ENCODE measurements at regions not wholly inside any gene's neighbourhood (a gene's known extent, or its start where the extent isn't known, plus 50 kb on each side); places are given as distances from the start of the nearest gene placed in this dataset.
A peak's percentile ranks its signal among the peaks of the same experiment; 100 is the strongest.

GRCh38 chr6:147811913-147812629 lies 303.6 kb downstream of the SAMD5 start:
- DNase-seq (ENCODE audit: low read depth, low spot score): no peak

- no peak for DNase-seq (ENCODE audit: low read depth, low spot score)
These were observed 308.7 kb downstream of the SAMD5 start for GRCh38 chr6:147817042-147817689.

- DNase-seq (ENCODE audit: low read depth, low spot score): no peak
These were observed 312.0 kb downstream of the SAMD5 start for GRCh38 chr6:147820520-147820919.

GRCh38 chr6:147821295-147821897 lies 312.9 kb downstream of the SAMD5 start:
- DNase-seq (ENCODE audit: low read depth, low spot score): peak; percentile 20

DNA sequence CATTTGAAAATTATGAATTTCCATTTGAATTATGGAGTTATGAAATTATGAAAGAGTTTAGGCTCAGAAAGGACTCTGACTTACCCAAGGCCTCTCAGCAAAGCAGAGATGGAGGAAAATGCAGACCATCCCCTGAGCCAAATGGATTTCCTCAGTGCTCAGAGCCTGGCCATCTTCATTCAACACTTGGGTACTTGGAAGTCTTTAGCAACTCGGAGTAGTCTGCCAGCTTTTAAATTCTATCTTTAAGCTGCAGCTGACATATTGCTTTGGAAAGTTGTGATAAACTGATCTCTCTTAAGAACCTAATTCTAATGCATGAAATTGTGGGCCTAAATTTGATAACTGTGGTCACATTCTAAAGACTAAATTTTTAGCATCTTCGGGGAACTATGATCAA lies 315.4 kb downstream of the SAMD5 start:
- no peak for DNase-seq (ENCODE audit: low read depth, low spot score)

DNA sequence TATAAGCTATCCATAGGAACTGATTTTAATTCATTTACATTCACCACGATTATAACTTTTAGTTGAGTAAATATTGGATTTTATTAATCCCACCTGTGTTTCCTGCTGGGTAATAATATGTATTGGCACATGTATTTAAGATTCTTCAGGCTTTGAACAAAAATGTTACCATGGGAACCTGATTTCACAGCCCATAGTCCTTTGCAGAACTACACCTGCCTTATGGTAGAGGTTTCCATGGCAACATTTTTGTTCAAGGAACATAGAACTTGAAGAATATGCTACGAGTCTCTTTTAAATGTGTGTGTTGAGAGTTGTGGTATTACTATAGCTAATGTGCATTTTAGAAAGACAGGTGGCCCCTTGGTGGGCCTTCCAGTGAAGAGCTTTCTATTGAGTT lies 317.4 kb downstream of the SAMD5 start:
- no peak for DNase-seq (ENCODE audit: low read depth, low spot score)

GRCh38 chr6:147826698-147827097 lies 318.2 kb downstream of the SAMD5 start:
- no peak for DNase-seq (ENCODE audit: low read depth, low spot score)

DNA sequence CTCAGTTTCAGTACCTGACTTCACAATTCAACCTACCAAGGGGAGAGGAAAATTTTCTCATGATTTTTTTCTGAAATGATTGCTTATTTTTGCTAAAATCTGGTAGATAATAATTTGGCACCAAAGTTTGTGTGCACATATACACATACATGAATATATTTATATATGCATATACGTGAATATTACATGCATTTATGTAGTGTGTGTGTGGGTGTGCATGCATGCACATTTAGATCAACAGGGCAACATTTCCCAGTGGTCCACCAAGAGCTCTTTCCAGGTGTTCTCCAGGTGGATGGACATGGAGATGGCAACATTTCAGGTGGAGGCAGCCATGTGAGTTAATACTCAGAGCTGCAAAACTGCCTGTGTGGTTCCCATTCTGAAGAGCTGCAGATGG lies 320.9 kb downstream of the SAMD5 start:
- no peak for DNase-seq (ENCODE audit: low read depth, low spot score)

- no peak for DNase-seq (ENCODE audit: low read depth, low spot score)
These were observed 321.3 kb downstream of the SAMD5 start for GRCh38 chr6:147829835-147830234.

DNA sequence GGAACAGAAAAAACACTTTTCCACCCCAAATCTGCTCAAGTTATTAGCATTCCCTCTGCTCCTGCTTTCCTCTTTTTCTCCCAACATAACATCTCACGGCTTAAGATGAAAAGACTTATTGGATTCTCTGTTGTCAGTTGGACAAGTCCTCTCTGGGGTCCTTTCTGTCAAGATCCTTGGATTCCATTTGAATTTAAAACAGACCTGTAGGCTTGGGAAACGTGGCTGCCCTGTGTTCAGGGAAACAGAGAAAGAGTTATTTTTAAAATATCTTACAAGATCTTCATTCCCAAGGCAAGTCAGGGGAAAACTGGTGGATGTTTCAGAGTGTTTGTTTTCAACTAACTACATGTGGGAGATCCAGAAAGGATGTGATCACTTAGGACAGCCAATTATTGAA lies 322.9 kb downstream of the SAMD5 start:
- DNase-seq (ENCODE audit: low read depth, low spot score): no peak

GRCh38 chr6:147833607-147834006 lies 325.1 kb downstream of the SAMD5 start:
- no peak for DNase-seq (ENCODE audit: low read depth, low spot score)

DNA sequence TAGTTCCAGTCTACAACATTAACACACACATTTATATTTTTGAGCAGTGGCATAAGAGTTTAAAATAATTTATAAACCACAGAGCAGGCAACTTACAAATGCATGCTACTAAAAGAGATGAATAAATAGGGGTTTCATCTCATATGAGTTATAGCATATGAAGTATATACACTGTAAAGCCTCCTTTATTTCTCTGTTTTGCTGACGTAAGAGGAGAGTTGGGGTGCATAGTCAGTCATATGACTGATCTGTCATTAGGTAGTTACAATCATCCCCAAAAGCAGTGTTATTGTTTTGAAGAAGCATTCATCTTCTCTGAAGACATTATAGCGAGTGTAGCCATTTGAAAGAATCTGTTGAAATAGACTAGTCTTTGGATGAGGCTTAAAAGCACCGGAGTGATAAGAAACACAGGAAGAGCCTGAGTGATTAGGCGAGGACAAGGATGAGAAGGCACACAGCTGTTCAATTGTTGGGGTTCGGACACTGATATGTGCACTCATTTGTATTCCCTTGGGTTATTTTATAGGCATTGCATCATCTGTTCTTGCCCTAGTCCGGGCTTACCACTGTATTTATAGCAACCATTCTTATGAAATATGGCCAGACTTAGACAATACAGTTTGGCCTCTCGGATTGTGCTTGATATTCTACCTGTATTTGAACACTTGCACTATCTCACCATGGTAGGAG lies 325.7 kb downstream of the SAMD5 start:
- no peak for DNase-seq (ENCODE audit: low read depth, low spot score)

DNA sequence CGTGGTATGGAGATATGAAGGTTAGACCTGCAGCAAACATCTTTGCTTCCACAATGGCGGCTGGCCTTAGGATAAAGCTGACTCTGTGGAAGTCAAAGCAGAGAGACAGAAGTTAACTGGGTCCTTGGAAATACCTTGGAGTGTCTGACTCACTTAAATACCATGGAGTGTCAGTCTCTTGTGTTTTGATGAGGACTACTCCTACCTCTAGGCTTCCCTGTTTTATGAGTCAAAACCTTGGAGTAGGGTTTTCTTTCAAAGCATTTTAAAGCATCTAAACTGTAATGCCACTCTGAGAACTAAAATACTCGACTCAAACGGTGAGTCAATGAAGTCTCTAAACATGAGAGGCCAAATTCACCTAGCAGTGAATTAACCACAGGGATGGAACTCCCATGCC lies 329.1 kb downstream of the SAMD5 start:
- no peak for DNase-seq (ENCODE audit: low read depth, low spot score)

GRCh38 chr6:147839708-147840610 lies 331.5 kb downstream of the SAMD5 start:
- DNase-seq (ENCODE audit: low read depth, low spot score): no peak

DNA sequence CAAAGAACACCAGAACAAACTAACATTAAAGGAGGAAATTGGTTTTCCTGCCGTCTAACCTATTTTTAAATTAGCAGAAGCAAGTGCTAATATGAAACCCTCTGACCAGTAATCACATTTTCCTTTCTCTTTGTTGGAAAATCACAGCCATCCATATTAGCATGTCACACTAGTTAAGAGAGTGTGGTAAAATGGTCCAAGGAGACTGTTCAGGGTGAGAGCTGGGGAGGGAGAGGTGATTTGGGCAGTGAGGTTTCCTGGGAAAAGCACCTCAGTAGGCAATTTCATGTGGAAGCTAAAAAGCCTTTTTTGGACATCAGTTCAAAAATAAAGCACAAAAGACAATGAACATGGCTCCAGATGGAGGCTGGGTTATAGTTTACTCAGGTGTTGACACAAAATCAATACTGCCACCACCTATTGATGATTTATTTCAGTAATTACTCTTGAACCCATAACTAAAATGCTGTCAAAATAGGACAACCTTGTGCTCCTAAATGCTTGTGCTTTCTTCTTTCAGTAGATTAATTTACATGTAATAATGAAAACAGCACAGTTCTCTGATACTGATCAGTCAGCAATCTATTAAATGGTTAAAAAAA lies 333.2 kb downstream of the SAMD5 start:
- DNase-seq (ENCODE audit: low read depth, low spot score): no peak

DNA sequence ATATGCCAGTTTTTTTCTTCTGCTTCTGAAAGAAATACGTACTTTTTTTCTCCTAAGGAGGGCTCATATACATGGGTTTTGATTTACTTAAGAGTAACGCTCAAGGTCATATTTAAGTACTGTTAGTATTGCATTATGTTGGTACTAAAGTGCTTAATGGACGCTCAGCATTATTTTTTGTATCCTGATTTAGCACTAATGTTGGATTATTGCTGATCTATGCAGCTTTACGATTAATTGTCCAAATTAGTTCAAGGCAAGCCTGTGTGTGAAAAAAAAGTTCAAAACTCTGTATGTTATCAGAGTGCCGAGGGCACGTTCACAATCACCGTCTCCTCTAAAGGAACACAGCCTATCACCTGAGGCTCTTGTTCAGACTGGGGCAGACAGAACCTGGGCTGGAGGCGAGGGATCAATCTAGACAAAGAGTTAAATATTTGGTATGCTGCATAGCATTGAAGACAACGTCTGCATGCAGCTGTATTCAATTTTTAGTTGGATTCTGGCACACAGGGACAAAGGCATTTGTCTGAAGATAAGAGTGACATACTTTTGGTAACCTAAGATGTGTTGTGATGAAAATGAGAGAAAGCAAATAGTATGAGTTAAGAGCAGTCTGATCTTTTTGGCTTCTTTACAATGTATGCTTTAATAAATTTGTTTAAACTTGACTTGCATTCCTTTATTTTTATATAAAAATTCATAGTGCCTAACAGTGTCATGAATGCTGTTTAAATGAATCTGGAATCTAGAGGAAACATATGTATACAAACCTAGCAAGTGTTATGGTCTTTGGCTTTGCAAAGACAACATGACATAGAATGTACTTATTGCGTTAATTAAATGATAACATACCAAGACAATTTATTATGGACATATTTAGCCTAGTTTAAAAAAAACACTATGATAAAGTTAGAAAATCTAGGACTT lies 341.2 kb downstream of the SAMD5 start:
- no peak for DNase-seq (ENCODE audit: low read depth, low spot score)

- no peak for DNase-seq (ENCODE audit: low read depth, low spot score)
These were observed 344.3 kb downstream of the SAMD5 start for GRCh38 chr6:147852772-147853171.

- DNase-seq (ENCODE audit: low read depth, low spot score): no peak
These were observed 345.1 kb downstream of the SAMD5 start for GRCh38 chr6:147853574-147853973.

GRCh38 chr6:147855803-147856482 lies 347.5 kb downstream of the SAMD5 start:
- no peak for DNase-seq (ENCODE audit: low read depth, low spot score)
